Thyroid gland (tissue), 4 donors: ENCODE measurements at regions not wholly inside any gene's neighbourhood (a gene's known extent, or its start where the extent isn't known, plus 50 kb on each side); places are given as distances from the start of the nearest gene placed in this dataset.

Experiments used
- POLR2A ChIP-seq, 2 donors: fragments of 450-650 bp; IDR thresholded peaks; one replicate each; pipeline ENCODE4 v1.6.1; 2017; ENCODE audit warnings: antibody characterized with exemption in 2 of 2, mild to moderate bottlenecking in 2 of 2, moderate library complexity in 1 of 2
- TF ChIP-seq, protein P1 (sequence below), 6 experiments: fragments of 200-600 bp in 3 of 6; fragments of 450-650 bp in 3 of 6; sonication (generic) in 3 of 6; IDR thresholded peaks; one replicate each; pipeline ENCODE4 v1.5.1; 2016 to 2019; ENCODE audit warnings: antibody characterized with exemption in 6 of 6, mild to moderate bottlenecking in 2 of 6, inconsistent platforms in 1 of 6, moderate library complexity in 1 of 6

DNA sequence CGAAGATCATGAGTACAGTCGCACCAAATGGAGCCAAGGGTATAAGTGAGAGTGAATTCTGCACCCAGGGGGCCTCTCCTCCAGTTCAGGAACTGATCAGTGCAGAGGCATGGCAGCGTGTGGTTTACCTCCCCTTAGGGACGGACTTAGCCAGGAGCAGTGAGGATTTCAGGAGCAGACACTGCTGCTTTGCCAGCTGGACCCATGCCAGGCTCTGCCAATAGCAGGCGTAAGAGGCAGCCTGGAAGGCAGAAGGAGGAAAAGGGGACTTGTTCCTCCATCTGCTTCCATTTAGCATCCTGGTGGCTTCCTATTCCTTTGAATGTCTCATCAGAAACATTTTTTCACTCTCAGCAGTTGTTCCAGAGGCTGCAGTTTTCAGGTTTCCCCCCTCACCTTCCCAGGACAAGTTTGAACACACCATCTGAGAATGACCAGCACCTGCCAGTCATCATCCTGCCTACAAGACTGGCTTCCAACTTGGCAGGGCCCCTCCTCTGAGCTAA lies 137.0 kb upstream of the LMNTD1 start:
- no peak for TF ChIP-seq POLR2A (IDR thresholded peaks at IDR 0.05)
- TF ChIP-seq, protein P1, sequence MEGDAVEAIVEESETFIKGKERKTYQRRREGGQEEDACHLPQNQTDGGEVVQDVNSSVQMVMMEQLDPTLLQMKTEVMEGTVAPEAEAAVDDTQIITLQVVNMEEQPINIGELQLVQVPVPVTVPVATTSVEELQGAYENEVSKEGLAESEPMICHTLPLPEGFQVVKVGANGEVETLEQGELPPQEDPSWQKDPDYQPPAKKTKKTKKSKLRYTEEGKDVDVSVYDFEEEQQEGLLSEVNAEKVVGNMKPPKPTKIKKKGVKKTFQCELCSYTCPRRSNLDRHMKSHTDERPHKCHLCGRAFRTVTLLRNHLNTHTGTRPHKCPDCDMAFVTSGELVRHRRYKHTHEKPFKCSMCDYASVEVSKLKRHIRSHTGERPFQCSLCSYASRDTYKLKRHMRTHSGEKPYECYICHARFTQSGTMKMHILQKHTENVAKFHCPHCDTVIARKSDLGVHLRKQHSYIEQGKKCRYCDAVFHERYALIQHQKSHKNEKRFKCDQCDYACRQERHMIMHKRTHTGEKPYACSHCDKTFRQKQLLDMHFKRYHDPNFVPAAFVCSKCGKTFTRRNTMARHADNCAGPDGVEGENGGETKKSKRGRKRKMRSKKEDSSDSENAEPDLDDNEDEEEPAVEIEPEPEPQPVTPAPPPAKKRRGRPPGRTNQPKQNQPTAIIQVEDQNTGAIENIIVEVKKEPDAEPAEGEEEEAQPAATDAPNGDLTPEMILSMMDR (IDR thresholded peaks at IDR 0.05), result no peak
